Activated CD4-positive, alpha-beta T cell treated with anti-CD3 and anti-CD28 coated beads for 48 hours (primary cell): ENCODE measurements at regions not wholly inside any gene's neighbourhood (a gene's known extent, or its start where the extent isn't known, plus 50 kb on each side); places are given as distances from the start of the nearest gene placed in this dataset.

Experiments used
- DNase-seq: peaks from one replicate; pipeline ENCODE4 v3.0.0-alpha.2; 2020

DNA sequence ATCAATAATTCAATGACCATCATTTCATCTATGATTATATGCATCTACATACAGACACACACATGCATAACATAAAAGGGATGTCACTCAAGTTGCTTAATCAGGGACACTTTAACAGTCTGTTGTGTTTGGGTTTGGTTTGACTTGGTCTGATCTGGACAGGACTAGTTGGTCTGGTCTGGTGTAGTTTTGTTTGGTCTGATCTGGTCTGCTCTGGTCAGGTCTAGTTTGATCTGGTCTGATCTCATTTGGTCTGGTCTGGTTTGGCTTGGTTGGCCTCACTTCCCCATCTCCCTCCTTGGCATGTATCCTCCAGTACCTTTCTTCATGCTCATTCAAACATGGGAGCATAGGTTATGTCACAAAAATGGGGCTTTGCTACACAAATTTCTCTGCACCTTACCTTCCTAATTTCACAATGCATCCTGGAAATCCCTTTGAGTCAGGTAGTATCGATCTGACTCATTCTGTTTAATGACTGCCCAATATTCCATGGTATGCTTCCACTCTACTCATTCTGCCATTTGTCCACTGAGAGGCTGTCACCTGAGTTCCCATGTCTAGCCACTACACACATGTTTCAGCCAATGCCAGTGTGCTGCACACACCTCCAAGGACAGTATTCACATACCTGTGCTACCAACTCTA, 73.0 kb upstream of the TPM1 start:
- no peak for DNase-seq

DNA sequence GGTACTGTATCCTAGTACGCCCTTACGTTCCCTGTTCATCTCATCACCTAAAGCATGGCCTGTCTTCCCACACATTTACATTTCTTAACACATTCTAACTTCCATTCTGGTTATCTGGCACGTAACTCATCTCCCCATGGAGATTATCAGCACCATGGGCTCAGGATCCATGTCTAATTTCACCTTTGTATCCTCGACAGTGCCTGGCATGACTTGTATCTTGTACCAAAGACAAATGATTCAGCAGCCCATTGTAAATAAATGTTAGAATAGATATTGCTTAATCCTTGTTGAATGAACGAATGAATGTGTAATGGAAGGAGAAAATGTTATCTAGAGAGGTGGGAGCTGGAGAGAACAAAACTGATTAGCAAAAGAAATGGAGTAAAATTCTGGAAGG, 69.7 kb upstream of the TPM1 start:
- no peak for DNase-seq

DNA sequence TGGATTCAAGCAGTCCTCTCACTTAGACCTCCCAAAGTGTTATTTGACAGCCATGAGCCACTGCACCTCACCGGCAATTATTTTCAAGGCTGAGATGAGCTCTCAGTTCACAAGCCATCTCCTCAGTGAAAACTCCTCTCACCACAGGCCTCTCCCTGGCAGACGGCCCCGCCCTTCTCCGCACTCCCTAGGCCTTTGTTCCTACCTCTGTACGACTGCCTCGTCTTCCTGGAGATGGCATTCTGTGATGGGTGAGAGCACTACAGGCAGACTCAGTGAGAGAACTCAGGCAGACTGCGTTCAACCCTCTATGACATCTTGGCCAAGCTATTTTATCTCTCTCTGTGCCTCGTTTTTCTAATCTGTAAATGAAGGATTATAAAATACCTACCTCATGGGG, 67.0 kb upstream of the TPM1 start:
- no peak for DNase-seq

DNA sequence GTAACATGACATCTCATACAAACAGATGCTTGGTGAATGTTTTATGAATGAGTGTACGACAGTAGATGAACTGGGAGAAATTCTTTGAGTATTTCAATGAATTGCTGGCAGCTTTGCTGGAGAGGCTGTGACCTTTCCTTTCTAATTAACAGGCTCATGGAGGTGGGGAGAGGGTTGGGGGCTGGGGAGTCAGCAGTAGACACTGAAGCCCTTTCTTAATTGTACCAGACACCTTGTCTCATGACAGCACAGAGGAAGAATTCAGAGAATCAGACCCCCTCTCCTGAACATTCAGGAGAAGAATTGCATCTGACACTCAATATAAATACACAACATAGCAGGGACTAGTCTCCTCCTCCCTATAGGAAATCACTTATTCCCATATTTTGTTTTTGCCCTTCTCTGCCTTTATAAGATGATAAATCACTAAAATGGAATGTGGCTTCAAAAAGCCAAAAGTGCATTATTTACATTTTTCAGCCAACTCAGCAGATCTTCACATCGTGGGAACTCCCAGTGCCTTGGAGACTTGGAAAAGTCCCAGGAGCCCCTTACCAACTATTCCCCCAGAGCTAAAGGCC, 66.2 kb upstream of the TPM1 start:
- no peak for DNase-seq

DNA sequence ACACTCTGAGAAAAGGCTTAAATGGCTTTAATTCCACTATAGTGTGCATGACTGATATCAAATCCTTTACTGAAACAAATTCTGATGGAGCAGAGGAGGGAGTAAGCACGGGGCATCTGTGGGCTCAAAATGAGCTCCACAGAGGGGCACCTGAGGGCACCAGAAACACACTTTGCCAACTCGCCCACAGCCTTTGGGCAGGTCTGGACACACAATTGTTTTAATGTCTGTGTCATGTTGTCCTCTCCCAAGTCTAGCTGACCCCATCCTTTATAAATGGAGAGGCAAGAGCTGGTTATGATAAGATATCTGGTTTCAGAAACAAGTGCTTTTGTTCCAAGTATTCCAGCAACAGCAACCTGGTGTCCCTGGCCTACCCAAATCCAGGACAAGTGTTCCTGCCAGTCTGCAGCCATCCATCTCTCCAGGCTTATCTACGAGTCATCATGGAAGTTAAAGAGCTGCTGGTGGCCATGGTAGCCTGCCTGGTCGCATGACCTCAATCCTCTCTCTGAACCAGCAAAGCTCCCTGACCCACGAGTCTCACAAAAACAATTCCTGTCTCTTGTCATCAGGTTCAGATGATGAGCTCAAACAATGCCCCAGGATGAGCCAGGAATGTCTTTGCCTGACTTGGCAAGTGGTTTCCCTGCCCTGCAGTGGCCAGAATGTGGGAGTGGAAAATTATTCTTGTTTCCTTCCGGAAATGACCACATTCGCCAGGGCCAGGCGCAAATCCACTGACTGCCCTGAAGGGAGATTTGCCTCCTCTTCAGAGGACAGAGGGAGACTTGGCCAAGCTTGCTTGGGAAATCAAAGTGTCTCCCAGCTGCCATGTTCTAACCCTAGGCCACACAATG, 64.4 kb upstream of the TPM1 start:
- no peak for DNase-seq

DNA sequence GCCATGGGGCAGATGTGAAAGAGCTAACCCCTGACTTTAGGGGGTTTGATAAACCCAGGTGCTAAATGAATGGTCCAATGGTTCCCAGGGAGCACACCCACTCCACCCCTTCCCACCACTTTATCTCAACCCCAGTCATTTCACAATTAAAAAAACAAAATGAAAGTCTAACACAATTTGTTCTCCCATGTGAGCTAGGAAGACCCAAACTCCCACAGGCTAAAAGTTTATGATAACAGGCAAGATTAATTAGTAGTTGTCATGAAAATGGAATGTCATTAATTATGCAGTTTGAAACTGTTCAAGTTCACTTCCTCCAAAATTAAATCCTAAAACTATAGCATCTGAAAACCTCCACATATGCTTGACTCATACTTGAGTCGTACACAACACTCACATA, 63.3 kb upstream of the TPM1 start:
- DNase-seq = no peak

DNA sequence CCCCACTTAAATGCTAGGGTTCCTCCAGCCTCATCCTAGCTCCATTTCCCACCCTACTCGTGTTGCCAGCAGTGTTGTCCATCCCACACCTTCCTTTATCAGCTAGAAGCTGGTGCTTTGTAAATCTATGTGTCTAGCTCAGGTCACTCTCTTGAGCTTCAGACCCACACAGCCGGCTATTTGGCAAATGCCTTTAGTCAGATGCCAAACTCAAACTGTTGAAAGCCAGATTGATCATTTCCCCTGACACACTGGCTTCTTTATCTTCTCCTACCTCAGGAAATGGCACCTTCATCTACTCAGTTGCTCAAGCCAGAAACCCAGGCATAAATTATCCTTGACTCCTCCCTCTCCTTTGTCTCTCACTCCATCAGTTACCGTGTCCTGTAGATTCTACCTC, 61.5 kb upstream of the TPM1 start:
- no peak for DNase-seq

DNA sequence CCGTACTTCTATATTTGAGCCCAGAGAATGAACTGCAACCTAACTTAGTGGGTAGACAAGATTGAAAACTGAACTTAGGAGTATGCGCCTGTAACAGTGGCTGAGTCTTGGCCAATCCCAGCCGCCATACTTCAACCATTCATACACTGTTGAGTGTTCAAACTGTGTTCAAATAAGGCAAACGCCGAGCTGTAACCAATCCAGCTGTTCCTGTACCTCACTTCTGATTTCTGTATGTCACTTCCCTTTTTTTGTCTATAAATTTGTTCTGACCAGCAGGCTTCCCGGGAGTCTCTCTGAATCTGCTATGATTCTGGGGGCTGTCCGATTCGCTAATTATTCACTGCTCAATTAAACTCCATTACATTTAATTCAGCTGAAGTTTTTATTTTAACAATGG, 58.6 kb upstream of the TPM1 start:
- DNase-seq = no peak

DNA sequence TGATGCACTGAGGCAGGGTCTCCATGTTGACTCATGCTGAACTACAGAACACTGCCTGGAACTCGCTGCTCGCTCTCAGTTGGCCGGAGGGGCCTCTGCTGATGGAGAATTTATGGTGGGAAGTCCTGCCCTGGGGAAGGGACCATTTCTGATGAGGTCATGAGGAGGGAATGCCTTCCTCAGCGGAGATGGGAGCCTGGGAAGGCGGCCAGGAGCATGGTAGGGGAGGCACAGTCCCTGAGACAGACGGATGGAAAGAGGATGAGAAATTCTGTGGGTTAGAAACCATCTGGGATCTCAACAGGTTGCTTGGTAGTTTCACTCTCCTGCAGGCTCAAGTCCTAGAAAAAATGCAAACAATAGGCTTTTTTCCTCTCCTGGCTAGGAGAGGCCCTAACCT, 56.8 kb upstream of the TPM1 start:
- no peak for DNase-seq

DNA sequence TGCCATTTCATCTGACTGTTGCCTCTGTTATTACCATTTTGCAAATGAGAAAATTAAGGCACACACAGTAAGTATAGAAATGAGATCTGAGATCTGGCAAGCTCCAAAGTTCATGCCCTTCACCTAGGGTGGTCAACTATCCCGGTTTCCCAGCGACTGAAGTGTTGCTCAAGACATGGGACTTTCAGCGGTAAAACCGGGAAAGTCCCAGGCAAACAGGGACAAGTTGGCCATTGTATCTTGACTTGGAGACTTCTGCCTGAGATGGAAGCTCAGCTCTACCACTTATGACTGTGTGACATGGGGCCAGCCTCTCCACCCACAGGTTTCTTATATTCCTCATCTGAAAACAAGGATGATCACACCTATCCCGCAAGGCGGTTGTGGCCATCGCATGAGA, 55.6 kb upstream of the TPM1 start:
- no peak for DNase-seq

DNA sequence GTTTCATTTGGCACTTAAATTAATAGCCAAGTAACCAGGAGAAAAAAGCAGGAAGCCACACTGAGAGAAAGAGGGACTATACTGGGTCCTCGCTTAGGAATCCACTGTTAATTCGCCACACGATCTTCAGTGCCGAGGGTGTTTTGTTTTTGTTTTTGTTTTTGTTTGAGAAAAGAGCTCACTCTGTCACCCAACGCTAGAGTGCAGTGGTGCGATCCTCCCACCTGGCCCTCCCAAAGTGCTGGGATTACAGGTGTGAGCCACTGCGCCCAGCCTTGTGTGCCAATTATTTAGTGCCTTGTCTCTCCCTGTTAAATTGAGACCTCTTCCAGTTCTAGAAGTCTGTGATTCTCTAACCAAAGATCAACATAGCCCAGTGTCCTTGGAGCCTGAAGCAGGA, 53.8 kb upstream of the TPM1 start:
- DNase-seq = no peak

DNA sequence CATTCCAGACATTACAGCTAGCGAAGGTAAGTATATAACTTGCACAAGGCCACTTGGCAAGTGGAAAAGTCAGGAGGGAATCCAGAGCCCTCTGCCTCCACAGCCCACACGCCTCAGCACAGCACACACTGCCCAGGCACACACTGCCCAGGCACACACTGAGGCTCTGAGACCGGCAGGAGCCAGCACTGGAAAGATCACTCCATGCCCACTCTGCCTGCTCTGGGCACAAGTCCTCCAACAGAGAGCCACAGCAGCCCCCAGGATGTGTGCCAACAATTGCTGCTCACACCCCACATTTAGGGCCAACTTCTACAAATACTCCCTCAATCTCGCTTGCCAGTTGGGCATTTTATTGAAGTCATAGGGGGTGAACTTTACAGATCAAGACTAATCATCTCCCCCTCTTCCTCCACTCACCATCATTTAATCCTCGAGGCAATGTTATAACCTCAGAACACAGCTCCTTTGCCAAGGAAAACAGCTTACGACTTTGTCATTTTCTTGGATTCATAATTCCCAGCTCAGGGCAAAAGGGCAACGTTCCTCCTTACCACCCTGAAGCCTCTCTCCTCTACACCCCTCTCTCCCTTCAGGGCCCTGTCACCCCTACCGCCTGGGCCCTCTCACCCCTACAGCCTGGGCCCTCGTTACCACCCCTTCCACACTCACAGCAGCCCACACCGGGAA, 53.0 kb upstream of the TPM1 start:
- DNase-seq = no peak

DNA sequence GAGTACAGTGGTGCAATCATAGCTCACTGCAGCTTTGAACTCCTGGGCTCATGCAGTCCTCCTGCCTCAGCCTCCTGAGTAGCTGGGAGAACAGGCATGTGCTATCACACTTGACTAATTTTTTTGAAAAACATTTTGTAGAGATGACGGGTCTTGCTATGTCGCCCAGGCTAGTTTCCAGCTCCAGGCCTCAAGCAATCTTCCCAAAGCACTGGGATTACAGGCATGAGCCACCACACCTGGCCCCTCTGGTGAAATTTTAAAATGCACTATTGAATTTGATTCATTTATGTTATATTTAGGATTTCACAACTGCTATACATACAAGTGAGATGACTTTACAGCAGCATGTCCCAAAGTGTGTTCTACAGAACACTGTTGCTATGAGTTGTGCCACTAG, 50.8 kb upstream of the TPM1 start:
- no peak for DNase-seq

DNA sequence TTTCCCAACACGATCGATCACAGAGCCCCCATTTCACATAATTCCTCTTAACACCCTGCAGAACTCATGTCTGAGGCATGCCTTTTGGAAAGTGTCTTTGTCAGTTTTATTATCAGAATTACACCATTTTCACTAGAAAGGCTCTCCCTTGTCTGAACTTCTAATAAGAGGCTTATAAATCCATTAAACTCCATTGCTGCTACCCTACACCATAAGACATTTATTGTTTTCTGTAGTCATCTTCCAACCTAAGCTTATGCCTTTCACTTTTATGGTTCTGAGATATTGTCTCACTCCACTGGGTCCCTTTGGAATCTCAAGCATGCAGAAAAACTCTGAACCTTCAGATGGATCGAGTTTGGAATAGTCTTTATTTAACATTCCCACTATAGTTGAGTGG, 50.2 kb upstream of the TPM1 start:
- DNase-seq = no peak
